ENCODE measurements at regions not wholly inside any gene's neighbourhood (a gene's known extent, or its start where the extent isn't known, plus 50 kb on each side); places are given as distances from the start of the nearest gene placed in this dataset.
"Not testable (repeated sequence)": the region's sequence is repeated elsewhere in the genome, so short reads cannot be mapped to it uniquely, and the experiment has no call there.

DNA sequence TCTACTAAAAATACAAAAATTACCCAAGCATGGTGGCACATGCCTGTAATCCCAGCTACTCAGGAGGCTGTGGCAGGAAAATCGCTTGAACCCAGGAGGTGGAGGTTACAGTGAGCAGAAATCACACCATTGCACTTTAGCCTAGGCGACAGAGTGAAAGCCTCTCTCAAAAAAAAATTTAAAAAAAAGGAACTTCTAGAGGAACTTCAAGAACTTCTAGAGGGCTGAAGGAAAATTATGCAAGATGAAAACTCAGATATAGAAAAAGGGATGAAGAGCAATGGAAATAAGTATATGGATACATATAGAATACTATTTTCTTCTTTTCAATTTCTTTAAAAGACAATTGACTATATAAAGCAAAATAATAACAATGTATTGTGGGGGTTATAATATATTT lies 51.2 kb upstream of the PRR5 start:
- no peak overlapping the region for H3K27ac ChIP-seq (ENCODE audit: low read length)
- no peaks in the 10 kb centered on the region for H3K36me3 ChIP-seq (ENCODE audit: control insufficient read depth, insufficient read depth, low read length)
- WGBS (ENCODE audit: insufficient coverage, low lambda C conversion rate): 100% methylated on average over 1 of the region's 2 CpGs
- no peak for DNase-seq
- no peak overlapping the region for H3K4me3 ChIP-seq (ENCODE audit: low read length)
- H3K27me3 ChIP-seq (ENCODE audit: control insufficient read depth, insufficient read depth, low read length): peaks cover 2% of the 10 kb centered on the region
- peaks cover 2% of the 10 kb centered on the region for H3K4me1 ChIP-seq (ENCODE audit: control insufficient read depth, insufficient read depth, low read length)
- no peaks in the 10 kb centered on the region for H3K9me3 ChIP-seq (ENCODE audit: control insufficient read depth, low read depth, low read length)

DNA sequence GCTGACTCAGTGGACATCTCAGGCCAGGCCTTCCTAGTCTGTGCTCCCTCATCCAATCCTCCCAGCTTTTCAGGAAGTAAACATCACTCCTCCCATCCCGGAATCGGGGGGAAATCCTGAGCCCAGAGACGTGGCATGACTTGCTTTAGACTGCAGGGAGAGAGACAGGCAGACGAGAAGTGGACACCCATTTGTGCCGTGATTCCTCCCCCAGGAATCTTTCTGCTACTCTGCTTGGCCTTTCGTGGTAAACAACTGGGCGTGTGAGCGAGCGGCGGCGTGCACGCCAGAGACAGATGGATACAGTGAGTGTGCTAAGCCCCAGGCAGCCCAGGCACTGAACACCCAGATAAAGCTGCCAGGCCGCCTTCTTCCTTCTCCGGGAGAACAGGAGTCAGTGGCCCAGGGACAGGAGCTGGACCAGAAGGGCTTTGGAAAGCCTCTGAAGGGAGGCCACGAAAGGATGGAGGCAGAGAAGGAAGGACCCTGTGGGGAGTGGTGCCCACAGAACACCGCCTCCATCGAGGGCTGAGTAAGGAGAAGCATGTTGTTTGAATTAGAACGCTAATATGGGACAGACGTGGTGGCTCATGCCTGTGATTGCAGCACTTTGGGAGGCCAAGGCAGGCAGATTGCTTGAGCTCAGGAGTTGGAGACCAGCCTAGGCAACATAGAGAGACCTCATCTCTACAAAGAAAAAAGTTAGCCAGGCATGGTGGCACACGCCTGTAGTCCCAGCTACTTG lies 53.0 kb upstream of the PRR5 start:
- no peak overlapping the region for H3K4me3 ChIP-seq (ENCODE audit: low read length)
- peak in 1 of 2 donors; percentile 34 for DNase-seq
- H3K27ac ChIP-seq (ENCODE audit: low read length): no peak overlapping the region

DNA sequence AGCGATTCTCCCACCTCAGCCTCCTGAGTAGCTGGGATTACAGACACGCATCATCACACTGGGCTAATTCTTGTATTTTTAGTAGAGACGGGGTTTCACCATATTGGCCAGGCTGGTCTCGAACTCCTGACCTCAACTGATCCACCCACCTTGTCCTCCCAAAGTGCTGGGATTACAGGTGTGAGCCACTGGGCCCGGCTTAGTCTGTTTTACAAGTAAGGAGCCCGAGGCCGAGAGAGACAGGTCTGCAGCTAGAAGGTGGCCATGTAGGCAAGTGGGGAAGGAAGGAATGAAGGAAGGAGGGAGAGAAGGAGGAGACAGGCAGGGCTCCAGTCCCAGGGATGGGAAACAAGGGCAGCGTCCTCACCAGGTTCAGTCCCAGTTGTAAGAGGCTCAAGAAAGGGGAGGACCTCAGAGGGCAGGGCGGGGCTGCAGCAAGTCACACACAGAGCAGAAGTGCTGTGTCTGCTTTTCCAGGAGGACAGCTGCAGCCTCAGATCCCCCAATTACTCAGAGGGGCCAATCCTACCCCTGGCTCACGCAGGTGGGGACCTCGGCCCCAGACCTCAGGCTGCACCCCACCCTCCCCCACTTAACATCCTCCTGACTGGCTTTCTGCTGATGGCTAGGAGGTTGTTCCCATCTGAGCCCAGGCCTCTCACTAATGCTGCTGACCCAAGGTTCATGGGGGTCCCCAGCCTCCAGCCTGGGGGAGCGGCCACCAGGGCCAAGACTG lies 53.8 kb upstream of the PRR5 start:
- DNase-seq: no peak
- Histone ChIP-seq H3K4me1 (ENCODE audit: control insufficient read depth, insufficient read depth, low read length) (peaks cover 2% of the 10 kb centered on the region), H3K27ac (ENCODE audit: low read length) (no peak overlapping the region), H3K4me3 (ENCODE audit: low read length) (no peak overlapping the region), H3K36me3 (ENCODE audit: control insufficient read depth, insufficient read depth, low read length) (no peaks in the 10 kb centered on the region), H3K27me3 (ENCODE audit: control insufficient read depth, insufficient read depth, low read length) (peaks cover 2% of the 10 kb centered on the region), H3K9me3 (ENCODE audit: control insufficient read depth, low read depth, low read length) (no peaks in the 10 kb centered on the region)
- no CpG with 5 or more reads among the region's 12 CpGs for WGBS (ENCODE audit: insufficient coverage, low lambda C conversion rate)

More for the DNA sequence above, 53.0 kb upstream of the PRR5 start:
- WGBS (ENCODE audit: insufficient coverage, low lambda C conversion rate): no CpG with 5 or more reads among the region's 20 CpGs
- no peaks in the 10 kb centered on the region for H3K9me3 ChIP-seq (ENCODE audit: control insufficient read depth, low read depth, low read length)
- peaks cover 2% of the 10 kb centered on the region for H3K27me3 ChIP-seq (ENCODE audit: control insufficient read depth, insufficient read depth, low read length)
- peaks cover 2% of the 10 kb centered on the region for H3K4me1 ChIP-seq (ENCODE audit: control insufficient read depth, insufficient read depth, low read length)
- H3K36me3 ChIP-seq (ENCODE audit: control insufficient read depth, insufficient read depth, low read length): no peaks in the 10 kb centered on the region

DNA sequence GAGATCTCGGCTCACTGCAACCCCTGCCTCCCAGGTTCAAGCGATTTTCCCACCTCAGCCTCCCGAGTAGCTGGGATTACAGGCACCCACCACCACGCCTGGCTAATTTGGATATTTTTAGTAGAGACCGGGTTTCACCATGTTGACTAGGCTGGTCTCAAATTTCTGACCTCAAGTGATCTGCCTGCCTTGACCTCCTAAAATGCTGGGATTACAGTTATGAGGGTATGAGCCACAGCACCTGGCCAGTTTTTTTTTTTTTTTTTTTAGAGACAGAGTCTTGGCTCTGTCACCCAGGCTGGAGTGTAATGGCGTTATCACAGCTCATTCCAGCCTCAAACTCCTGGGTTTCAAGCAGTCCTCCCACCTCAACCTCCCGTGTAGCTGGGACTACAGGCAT lies 54.9 kb upstream of the PRR5 start:
- WGBS (ENCODE audit: insufficient coverage, low lambda C conversion rate): no CpG with 5 or more reads among the region's 7 CpGs
- H3K36me3 ChIP-seq (ENCODE audit: control insufficient read depth, insufficient read depth, low read length): no peaks in the 10 kb centered on the region
- no peak overlapping the region for H3K27ac ChIP-seq (ENCODE audit: low read length)
- no peak overlapping the region for H3K4me3 ChIP-seq (ENCODE audit: low read length)
- peaks cover 2% of the 10 kb centered on the region for H3K27me3 ChIP-seq (ENCODE audit: control insufficient read depth, insufficient read depth, low read length)
- DNase-seq: no peak
- H3K9me3 ChIP-seq (ENCODE audit: control insufficient read depth, low read depth, low read length): no peaks in the 10 kb centered on the region
- H3K4me1 ChIP-seq (ENCODE audit: control insufficient read depth, insufficient read depth, low read length): peaks cover 2% of the 10 kb centered on the region

DNA sequence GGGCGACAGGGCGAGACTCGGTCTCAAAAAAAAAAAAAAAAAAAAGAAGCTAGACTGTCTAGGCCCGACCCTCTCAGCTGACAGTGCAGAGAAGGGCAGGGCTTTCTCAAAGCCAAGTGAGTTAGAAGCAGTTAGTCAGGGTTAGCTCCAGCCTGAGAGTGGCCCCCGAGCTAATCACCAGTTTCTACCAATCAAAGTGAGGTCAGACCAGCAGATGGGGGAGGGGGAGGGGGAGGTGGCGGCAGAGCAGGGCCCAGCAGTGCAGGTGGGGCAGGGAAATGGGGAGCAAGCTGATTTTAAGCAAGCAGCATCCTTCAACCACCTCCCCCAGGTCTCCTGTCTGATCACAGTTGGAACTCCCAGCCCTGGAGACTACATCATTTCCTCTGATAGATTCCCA lies 55.3 kb upstream of the PRR5 start:
- no peaks in the 10 kb centered on the region for H3K36me3 ChIP-seq (ENCODE audit: control insufficient read depth, insufficient read depth, low read length)
- no peak overlapping the region for H3K4me3 ChIP-seq (ENCODE audit: low read length)
- H3K9me3 ChIP-seq (ENCODE audit: control insufficient read depth, low read depth, low read length): no peaks in the 10 kb centered on the region
- no CpG with 5 or more reads among the region's 6 CpGs for WGBS (ENCODE audit: insufficient coverage, low lambda C conversion rate)
- peaks cover 2% of the 10 kb centered on the region for H3K4me1 ChIP-seq (ENCODE audit: control insufficient read depth, insufficient read depth, low read length)
- no peak overlapping the region for H3K27ac ChIP-seq (ENCODE audit: low read length)
- H3K27me3 ChIP-seq (ENCODE audit: control insufficient read depth, insufficient read depth, low read length): no peaks in the 10 kb centered on the region
- no peak for DNase-seq

DNA sequence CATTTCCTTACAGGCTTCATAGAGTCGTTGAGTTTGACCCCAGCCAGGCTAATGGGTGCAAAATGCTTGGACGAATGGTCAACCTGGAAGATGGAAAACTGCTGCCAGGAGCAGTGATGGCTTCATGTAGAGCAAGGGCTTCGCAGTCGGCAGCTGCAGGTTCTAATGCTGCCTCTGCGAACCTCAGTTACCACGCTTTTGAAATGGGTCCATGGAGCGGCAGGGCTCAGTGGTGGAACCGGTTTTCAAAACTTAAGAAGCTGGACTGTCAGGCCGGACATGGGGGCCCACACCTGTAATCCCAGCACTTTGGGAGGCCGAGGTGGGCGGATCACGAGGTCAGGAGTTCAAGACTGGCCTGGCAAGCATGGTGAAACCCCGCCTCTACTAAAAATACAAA lies 55.9 kb upstream of the PRR5 start:
- Histone ChIP-seq H3K36me3 (ENCODE audit: control insufficient read depth, insufficient read depth, low read length) (no peaks in the 10 kb centered on the region), H3K27ac (ENCODE audit: low read length) (no peak overlapping the region), H3K4me3 (ENCODE audit: low read length) (no peak overlapping the region), H3K4me1 (ENCODE audit: control insufficient read depth, insufficient read depth, low read length) (peaks cover 2% of the 10 kb centered on the region), H3K27me3 (ENCODE audit: control insufficient read depth, insufficient read depth, low read length) (no peaks in the 10 kb centered on the region), H3K9me3 (ENCODE audit: control insufficient read depth, low read depth, low read length) (no peaks in the 10 kb centered on the region)
- WGBS (ENCODE audit: insufficient coverage, low lambda C conversion rate): no CpG with 5 or more reads among the region's 13 CpGs
- no peak for DNase-seq

DNA sequence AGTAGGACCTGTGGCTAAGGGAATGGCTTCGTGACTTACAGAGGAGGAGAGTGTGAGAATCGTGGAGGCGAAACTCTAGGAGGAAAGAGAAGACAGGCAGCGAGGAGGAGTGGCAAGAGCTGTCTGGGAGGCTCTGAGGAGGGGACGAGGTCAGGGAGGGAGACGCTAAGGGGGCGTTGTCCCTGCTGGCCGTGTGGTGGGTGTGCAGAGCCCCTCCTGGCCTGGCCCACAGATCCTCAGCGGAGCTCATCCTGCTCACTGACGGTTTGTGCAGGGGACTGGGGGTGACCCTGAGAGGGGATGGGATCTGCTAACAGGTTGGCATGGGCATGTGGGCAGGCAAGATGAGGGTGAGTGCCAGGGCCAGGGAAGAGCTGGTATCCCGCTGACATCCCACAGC lies 56.5 kb upstream of the PRR5 start:
- Histone ChIP-seq H3K27me3 (ENCODE audit: control insufficient read depth, insufficient read depth, low read length) (no peaks in the 10 kb centered on the region), H3K9me3 (ENCODE audit: control insufficient read depth, low read depth, low read length) (no peaks in the 10 kb centered on the region), H3K4me3 (ENCODE audit: low read length) (no peak overlapping the region), H3K4me1 (ENCODE audit: control insufficient read depth, insufficient read depth, low read length) (peaks cover 2% of the 10 kb centered on the region), H3K36me3 (ENCODE audit: control insufficient read depth, insufficient read depth, low read length) (no peaks in the 10 kb centered on the region), H3K27ac (ENCODE audit: low read length) (no peak overlapping the region)
- DNase-seq: no peak
- WGBS (ENCODE audit: insufficient coverage, low lambda C conversion rate): 80% methylated on average over 1 of the region's 11 CpGs

DNA sequence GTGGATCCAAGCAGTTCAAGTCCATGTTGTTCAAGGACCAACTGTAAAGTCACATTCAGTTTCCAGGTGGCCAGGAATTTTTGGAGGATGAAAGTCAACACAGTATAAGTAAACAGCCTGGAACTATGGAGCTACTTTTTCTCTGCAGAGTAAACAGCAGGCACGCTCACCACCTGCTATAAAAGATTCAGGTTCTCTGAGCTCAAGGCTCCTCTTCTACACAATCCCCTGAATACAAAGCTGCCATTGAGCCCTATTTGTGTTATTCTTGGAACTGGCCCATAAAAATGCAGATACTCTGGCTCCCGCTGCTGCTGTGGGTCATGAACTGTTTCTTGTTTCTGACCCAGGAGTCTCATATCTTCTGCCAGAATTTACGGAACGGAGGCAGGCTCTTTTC lies 56.9 kb upstream of the PRR5 start:
- H3K9me3 ChIP-seq (ENCODE audit: control insufficient read depth, low read depth, low read length): no peaks in the 10 kb centered on the region
- WGBS (ENCODE audit: insufficient coverage, low lambda C conversion rate): no CpG with 5 or more reads among the region's 4 CpGs
- DNase-seq: no peak
- no peak overlapping the region for H3K4me3 ChIP-seq (ENCODE audit: low read length)
- no peaks in the 10 kb centered on the region for H3K27me3 ChIP-seq (ENCODE audit: control insufficient read depth, insufficient read depth, low read length)
- H3K4me1 ChIP-seq (ENCODE audit: control insufficient read depth, insufficient read depth, low read length): peaks cover 2% of the 10 kb centered on the region
- H3K36me3 ChIP-seq (ENCODE audit: control insufficient read depth, insufficient read depth, low read length): no peaks in the 10 kb centered on the region
- no peak overlapping the region for H3K27ac ChIP-seq (ENCODE audit: low read length)

DNA sequence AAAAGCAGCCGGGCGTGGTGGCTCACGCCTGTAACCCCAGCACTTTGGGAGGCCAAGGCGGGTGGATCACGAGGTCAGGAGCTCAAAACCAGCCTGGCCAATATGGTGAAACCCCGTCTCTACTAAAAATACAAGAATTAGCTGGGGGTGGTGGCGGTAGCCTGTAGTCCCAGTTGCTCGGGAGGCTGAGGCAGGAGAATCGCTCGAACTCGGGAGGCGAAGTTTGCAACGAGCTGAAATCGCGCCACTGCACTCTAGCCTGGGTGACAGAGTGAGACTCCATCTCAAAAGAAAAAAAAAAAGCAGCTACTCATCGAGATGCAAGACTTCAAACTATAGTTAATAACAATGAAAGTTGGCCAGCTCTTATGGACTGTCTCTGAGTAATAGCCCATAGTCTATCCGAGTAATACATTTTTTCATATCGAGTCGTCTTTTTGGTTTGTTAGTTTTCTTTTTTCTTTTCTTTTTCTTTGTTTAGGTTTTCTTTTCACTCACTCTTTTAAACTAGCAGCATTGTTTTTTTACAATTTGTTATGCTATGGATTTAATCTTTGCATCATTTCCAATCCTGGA lies 58.4 kb upstream of the PRR5 start:
- not testable (repeated sequence) for DNase-seq
- WGBS (ENCODE audit: insufficient coverage, low lambda C conversion rate): 86% methylated on average over 3 of the region's 19 CpGs

DNA sequence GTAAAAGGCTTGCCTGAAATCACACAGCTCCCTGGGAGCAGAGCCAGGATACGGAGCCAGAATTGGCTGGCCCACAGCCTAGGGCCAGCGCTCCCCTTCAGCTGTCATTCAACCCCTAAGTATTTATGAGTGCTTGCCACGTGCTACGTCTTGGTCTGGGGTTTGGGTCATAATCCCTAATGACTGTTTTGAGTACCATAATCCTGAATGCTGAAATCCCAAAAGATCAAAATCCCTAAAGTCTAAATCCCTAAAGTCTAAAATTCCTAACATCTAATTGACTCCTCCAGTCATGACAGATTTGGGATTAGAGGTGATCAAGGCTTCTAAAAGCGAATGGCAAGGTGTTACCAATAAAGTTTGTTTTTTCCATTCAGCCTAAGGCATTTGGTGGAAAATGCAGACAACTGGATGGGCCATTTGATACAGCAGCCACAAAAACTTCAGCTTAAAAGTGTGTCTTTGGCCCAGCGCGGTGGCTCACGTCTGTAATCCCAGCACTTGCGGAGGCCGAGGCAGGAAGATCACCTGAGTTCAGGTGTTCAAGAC lies 59.8 kb upstream of the PRR5 start:
- no peaks in the 10 kb centered on the region for H3K36me3 ChIP-seq (ENCODE audit: control insufficient read depth, insufficient read depth, low read length)
- H3K27me3 ChIP-seq (ENCODE audit: control insufficient read depth, insufficient read depth, low read length): no peaks in the 10 kb centered on the region
- no peaks in the 10 kb centered on the region for H3K9me3 ChIP-seq (ENCODE audit: control insufficient read depth, low read depth, low read length)
- WGBS (ENCODE audit: insufficient coverage, low lambda C conversion rate): no CpG with 5 or more reads among the region's 10 CpGs
- no peak for DNase-seq
- no peak overlapping the region for H3K4me3 ChIP-seq (ENCODE audit: low read length)
- H3K4me1 ChIP-seq (ENCODE audit: control insufficient read depth, insufficient read depth, low read length): no peaks in the 10 kb centered on the region
- no peak overlapping the region for H3K27ac ChIP-seq (ENCODE audit: low read length)

More for the DNA sequence above, 58.4 kb upstream of the PRR5 start:
- not testable (repeated sequence) for H3K4me1 ChIP-seq (ENCODE audit: control insufficient read depth, insufficient read depth, low read length); H3K9me3 ChIP-seq (ENCODE audit: control insufficient read depth, low read depth, low read length); H3K27me3 ChIP-seq (ENCODE audit: control insufficient read depth, insufficient read depth, low read length); H3K36me3 ChIP-seq (ENCODE audit: control insufficient read depth, insufficient read depth, low read length); H3K4me3 ChIP-seq (ENCODE audit: low read length); H3K27ac ChIP-seq (ENCODE audit: low read length)

Data from large intestine (tissue), 3 donors.